Lower lobe of right lung (tissue), 2 donors: ENCODE measurements at regions not wholly inside any gene's neighbourhood (a gene's known extent, or its start where the extent isn't known, plus 50 kb on each side); places are given as distances from the start of the nearest gene placed in this dataset.

Source experiments
- ATAC-seq, 2 donors: fragments of 200-7000 bp; cut with Tn5 transposase; one replicate each; pipeline ENCODE4 v1.9.1; 2020 to 2022; ENCODE audit warnings: mild to moderate bottlenecking in 2 of 2, moderate library complexity in 2 of 2
- DNase-seq: peaks from one replicate; pipeline ENCODE4 v3.0.0-alpha.2; 2020
- H3K27ac ChIP-seq: fragments of 200-600 bp; one replicate; pipeline ENCODE4 v1.8.0; 2022
- H3K27me3 ChIP-seq: fragments of 200-600 bp; one replicate; pipeline ENCODE4 v1.8.0; 2022; ENCODE audit warnings: low read depth
- H3K36me3 ChIP-seq: fragments of 200-600 bp; one replicate; pipeline ENCODE4 v1.8.0; 2022; ENCODE audit warnings: mild to moderate bottlenecking
- H3K4me1 ChIP-seq: fragments of 200-600 bp; one replicate; pipeline ENCODE4 v1.8.0; 2022
- H3K4me3 ChIP-seq: fragments of 200-600 bp; one replicate; pipeline ENCODE4 v1.8.0; 2022; ENCODE audit warnings: mild to moderate bottlenecking
- H3K9me3 ChIP-seq: fragments of 200-600 bp; one replicate; pipeline ENCODE4 v1.8.0; 2022
- intact Hi-C: fragments of 100-400 bp; cut with DNase I; formaldehyde crosslinking; loops from one replicate; pipeline ENCODE4 v1.11.0; 2022
- TF ChIP-seq, protein P1 (sequence below): fragments of 200-600 bp; IDR thresholded peaks from one replicate; pipeline ENCODE4 v1.8.0; 2022; ENCODE audit warnings: antibody characterized with exemption, mild to moderate bottlenecking
- donor health status: DM: no; HTN: yes; CAD: no; lungs with severe emphysema.

DNA sequence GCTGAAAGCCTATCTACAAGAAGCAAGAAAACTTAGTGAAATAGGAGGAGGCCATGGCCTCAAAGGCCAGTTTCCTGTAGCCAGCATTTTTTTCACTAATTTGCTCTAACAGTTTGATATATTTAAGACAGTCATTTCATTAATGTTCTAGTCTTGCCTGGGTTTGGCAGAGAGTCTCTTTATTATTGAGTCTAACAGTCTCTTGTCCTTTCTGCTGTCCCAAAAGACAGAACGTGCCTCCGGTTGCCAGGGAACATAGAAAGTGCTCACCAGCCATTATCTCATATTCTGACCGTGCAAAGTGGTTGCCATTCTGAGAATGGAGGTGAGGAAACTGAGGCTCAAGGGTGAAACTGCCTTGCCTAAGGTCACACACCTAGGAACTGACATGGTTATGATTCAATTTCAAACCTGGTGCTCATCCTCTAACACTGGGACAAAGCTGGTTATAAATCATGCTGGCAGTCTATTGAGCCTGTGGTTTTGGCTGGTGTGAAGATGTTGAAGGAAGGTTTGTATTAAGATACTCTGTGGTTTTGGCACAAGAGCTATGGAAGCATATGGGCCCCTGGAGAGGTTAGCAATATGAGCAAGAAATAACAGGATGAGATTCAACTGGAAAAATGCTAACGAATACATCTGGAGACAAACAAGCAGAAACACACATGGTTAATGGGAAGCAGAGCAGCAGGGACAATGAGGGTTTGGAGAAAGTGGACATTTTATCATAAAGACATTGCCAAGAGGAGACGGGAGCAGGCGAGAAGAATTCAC, 903.3 kb upstream of the KLHL29 start:
- no peak for ATAC-seq
- no peak for DNase-seq
- intact Hi-C loops: no loop called here

DNA sequence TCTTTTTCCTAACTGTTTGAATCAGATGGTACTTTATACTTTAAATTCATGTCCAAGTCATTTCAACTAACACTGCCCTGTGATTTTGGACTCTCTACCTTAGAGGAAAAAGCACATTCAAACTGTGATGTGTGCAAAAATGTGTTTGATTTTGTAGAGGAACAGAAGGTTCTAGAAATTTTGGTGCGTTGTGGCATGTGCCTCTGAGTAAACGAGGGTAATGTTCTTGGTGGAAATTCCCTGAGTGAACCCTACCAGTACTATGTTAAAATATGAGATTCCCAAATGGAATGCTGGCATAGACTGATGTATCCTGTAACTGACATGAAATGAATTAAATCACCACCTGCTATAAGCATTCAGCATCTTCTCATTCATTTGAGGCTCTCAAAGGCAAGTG, 901.9 kb upstream of the KLHL29 start:
- TF ChIP-seq, protein P1, sequence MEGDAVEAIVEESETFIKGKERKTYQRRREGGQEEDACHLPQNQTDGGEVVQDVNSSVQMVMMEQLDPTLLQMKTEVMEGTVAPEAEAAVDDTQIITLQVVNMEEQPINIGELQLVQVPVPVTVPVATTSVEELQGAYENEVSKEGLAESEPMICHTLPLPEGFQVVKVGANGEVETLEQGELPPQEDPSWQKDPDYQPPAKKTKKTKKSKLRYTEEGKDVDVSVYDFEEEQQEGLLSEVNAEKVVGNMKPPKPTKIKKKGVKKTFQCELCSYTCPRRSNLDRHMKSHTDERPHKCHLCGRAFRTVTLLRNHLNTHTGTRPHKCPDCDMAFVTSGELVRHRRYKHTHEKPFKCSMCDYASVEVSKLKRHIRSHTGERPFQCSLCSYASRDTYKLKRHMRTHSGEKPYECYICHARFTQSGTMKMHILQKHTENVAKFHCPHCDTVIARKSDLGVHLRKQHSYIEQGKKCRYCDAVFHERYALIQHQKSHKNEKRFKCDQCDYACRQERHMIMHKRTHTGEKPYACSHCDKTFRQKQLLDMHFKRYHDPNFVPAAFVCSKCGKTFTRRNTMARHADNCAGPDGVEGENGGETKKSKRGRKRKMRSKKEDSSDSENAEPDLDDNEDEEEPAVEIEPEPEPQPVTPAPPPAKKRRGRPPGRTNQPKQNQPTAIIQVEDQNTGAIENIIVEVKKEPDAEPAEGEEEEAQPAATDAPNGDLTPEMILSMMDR: no peak
- intact Hi-C loops: no loop called here
- no peak overlapping the region for H3K27ac ChIP-seq
- H3K4me1 ChIP-seq: no peaks in the 10 kb centered on the region
- no peaks in the 10 kb centered on the region for H3K9me3 ChIP-seq
- no peaks in the 10 kb centered on the region for H3K27me3 ChIP-seq
- ATAC-seq (no peak), DNase-seq (no peak)
- H3K36me3 ChIP-seq: no peaks in the 10 kb centered on the region
- H3K4me3 ChIP-seq: no peak overlapping the region

More for the DNA sequence above, 903.3 kb upstream of the KLHL29 start:
- Histone ChIP-seq H3K4me1 (no peaks in the 10 kb centered on the region), H3K9me3 (no peaks in the 10 kb centered on the region), H3K27me3 (no peaks in the 10 kb centered on the region), H3K36me3 (no peaks in the 10 kb centered on the region), H3K4me3 (no peak overlapping the region), H3K27ac (no peak overlapping the region)
- TF ChIP-seq, protein P1: no peak

DNA sequence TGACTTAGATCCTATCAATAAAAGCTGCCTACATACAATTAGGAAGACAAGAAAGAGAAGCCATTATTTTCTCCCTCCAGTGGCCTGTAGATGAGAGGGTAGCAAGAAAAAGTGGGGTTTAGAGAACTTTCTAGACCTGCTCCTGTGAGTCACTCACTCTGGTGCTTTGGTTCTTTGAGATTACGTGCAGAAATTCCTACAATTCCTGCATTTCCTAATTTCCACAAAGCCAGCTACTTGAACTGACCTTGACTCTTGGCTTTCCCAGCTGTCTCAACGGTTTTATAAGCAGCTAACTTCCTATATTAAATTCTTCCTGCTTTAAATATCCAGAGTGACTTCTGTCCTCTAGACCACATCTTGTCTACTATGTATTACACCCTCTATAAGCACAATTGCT, 899.5 kb upstream of the KLHL29 start:
- no peak for DNase-seq
- intact Hi-C loops: no loop called here
- H3K36me3 ChIP-seq: no peaks in the 10 kb centered on the region

DNA sequence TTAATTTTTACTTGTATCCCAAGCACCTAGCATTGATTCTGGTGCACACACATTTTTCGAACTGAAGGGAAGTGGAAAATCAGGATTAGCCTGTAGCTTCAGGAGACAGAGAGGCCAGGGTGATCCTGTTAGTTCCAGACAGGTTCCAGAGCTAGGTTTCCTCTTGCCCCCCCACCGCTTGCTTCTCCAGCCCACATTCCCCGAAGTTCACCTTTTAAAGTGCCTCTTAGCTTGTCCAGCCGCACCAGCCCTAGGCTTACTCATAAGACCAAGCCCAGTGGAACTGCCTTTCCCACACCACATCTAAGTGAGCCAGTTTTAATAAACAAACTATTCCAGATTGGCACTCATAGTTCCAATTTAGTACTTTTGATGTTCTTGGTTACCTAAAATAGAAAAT, 898.6 kb upstream of the KLHL29 start:
- Histone ChIP-seq H3K27me3 (no peaks in the 10 kb centered on the region), H3K27ac (no peak overlapping the region), H3K9me3 (no peaks in the 10 kb centered on the region), H3K4me1 (no peaks in the 10 kb centered on the region), H3K36me3 (no peaks in the 10 kb centered on the region), H3K4me3 (no peak overlapping the region)
- ATAC-seq (peak in 1 of 2 donors; percentile 41), DNase-seq (no peak)
- TF ChIP-seq, protein P1: no peak
- intact Hi-C loops: no loop called here

More for the DNA sequence above, 899.5 kb upstream of the KLHL29 start:
- Histone ChIP-seq H3K9me3 (no peaks in the 10 kb centered on the region), H3K27ac (no peak overlapping the region), H3K27me3 (no peaks in the 10 kb centered on the region), H3K4me1 (no peaks in the 10 kb centered on the region), H3K4me3 (no peak overlapping the region)
- no peak for ATAC-seq
- TF ChIP-seq, protein P1: no peak

DNA sequence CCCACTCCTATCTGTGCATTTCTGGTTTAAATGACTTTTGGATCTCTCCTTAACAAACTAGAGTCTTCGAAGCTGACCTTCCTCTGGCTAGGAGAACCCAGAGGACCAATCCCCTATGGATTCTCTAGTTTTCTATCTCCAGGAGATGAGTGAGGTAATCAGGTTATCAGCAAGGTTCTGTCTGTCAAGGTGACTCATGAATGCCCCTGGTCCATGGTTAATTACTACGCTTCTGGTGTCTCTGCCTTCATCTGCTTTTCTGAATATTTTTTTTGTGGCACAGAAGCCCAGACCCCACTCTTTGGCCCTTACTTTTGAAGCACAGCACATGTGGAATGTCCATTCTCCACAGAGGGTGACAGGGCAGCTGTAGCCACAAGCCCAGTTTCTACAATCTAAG, 897.9 kb upstream of the KLHL29 start:
- Histone ChIP-seq H3K4me3 (no peak overlapping the region), H3K27ac (no peak overlapping the region), H3K9me3 (no peaks in the 10 kb centered on the region), H3K27me3 (no peaks in the 10 kb centered on the region), H3K36me3 (no peaks in the 10 kb centered on the region), H3K4me1 (no peaks in the 10 kb centered on the region)
- TF ChIP-seq, protein P1: no peak
- intact Hi-C loops: no loop called here
- ATAC-seq (no peak), DNase-seq (no peak)
